Ectodermal cell (in vitro differentiated cells): ENCODE measurements at regions not wholly inside any gene's neighbourhood (a gene's known extent, or its start where the extent isn't known, plus 50 kb on each side); places are given as distances from the start of the nearest gene placed in this dataset.

Experiments
- H3K27ac ChIP-seq: 2 replicates; pipeline ENCODE4 v1.7.0; 2013; ENCODE audit warnings: mild to moderate bottlenecking, low read depth, low read length; ENCODE audit not compliant: insufficient read depth, poor library complexity, severe bottlenecking
- H3K27me3 ChIP-seq: 2 replicates; pipeline ENCODE4 v1.7.0; 2013; ENCODE audit warnings: mild to moderate bottlenecking, low read length; ENCODE audit not compliant: insufficient read depth, control insufficient read depth, poor library complexity, severe bottlenecking
- H3K36me3 ChIP-seq: one replicate; pipeline ENCODE4 v1.7.0; 2013; ENCODE audit warnings: low read length; ENCODE audit not compliant: control insufficient read depth, insufficient read depth
- H3K4me1 ChIP-seq: one replicate; pipeline ENCODE4 v1.7.0; 2013; ENCODE audit warnings: low read length; ENCODE audit not compliant: control insufficient read depth, insufficient read depth
- H3K4me3 ChIP-seq: 2 replicates; pipeline ENCODE4 v1.7.0; 2013; ENCODE audit warnings: low read depth, low read length, control low read depth; ENCODE audit not compliant: insufficient read depth
- H3K9me3 ChIP-seq: 2 replicates; pipeline ENCODE4 v1.7.0; 2013; ENCODE audit warnings: mild to moderate bottlenecking, low read length, moderate library complexity; ENCODE audit not compliant: control insufficient read depth
- WGBS, 2 experiments: methylation state at CpG; one replicate each; pipeline ENCODE4 v1.1.7; 2013; ENCODE audit warnings: missing lambda C conversion rate in 2 of 2; 5-methylcytosine and 5-hydroxymethylcytosine counted together

DNA sequence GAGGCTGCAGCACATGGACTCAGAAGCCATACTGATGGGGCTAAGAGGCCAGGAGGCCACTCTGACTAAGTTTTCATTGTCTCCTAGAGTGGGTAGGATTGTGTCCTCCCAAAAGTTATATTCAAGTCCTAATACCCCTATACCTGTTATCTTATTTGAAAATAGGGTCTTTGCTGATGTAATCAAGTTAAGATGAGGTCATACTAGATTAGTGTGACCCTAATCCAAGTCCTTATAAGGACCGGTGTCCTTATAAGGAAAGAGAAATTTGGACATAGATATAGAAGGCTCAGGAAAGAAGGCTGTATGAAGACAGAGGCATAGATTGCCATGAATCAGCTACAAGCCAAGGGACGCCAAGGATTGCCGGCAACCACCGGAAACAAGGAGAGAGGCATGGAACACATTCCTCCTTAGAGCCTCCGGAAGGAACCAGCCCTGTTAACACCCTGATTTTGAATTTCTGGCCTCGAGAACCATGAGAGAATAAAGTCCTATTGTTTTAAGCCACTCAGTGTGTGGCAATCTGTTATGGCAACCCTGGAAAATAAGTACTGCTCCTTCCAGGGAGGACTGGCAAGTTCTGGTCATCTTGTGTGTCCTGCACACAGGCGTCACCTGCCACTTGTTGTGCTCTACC is 157.0 kb downstream of the EMX2 start:
- no peaks in the 10 kb centered on the region for H3K36me3 ChIP-seq
- no peak overlapping the region for H3K4me3 ChIP-seq
- H3K9me3 ChIP-seq, result no peaks in the 10 kb centered on the region
- WGBS, 2 experiments, result 81 to 82% methylated on average over 7 of the region's 7 CpGs
- no peak overlapping the region for H3K27ac ChIP-seq
- no peaks in the 10 kb centered on the region for H3K4me1 ChIP-seq
- H3K27me3 ChIP-seq, result no peaks in the 10 kb centered on the region

GRCh38 chr10:117710181-117710798 is 167.7 kb downstream of the EMX2 start:
- Histone ChIP-seq H3K4me3 (no peak overlapping the region), H3K4me1 (no peaks in the 10 kb centered on the region), H3K27ac (no peak overlapping the region), H3K36me3 (no peaks in the 10 kb centered on the region), H3K27me3 (no peaks in the 10 kb centered on the region), H3K9me3 (no peaks in the 10 kb centered on the region)
- 84 to 89% methylated on average over 8 of the region's 8 CpGs for whole genome bisulfite sequencing, 2 experiments

DNA sequence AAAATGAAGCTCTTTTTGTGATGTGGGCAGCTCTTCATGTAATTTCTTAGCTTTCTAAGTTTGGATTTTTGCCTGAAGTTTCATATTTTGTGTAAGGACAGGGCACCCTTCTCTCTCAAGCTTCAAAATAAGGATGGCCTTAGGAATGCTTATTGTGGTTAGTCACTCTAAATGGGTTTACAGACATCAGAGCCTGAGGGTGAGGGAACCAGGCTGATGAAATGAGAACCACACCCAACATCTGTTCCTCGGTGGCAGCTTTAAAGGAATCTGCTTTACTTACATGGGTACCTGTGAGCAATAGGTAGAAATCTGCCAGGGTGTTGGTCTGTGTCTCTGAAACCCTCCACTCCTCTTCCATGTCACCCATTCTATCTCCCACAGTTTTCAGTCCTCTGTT is 174.3 kb downstream of the EMX2 start:
- Histone ChIP-seq H3K9me3 (peaks cover 2% of the 10 kb centered on the region), H3K27ac (no peak overlapping the region), H3K36me3 (no peaks in the 10 kb centered on the region), H3K27me3 (no peaks in the 10 kb centered on the region), H3K4me1 (peaks cover 11% of the 10 kb centered on the region), H3K4me3 (no peak overlapping the region)
- WGBS, 2 experiments, result 86 to 94% methylated on average over 1 of the region's 1 CpG

- 89 to 93% methylated on average over 7 of the region's 9 CpGs for WGBS, 2 experiments
- H3K9me3 ChIP-seq, result peaks cover 2% of the 10 kb centered on the region
- no peaks in the 10 kb centered on the region for H3K36me3 ChIP-seq
- H3K4me3 ChIP-seq, result no peak overlapping the region
- H3K27ac ChIP-seq, result no peak overlapping the region
- peaks cover 14% of the 10 kb centered on the region for H3K4me1 ChIP-seq
- no peaks in the 10 kb centered on the region for H3K27me3 ChIP-seq
These were observed 176.7 kb downstream of the EMX2 start for GRCh38 chr10:117718986-117719920.

- H3K27me3 ChIP-seq, result no peaks in the 10 kb centered on the region
- WGBS, 2 experiments, result 44 to 49% methylated on average over 21 of the region's 21 CpGs
- H3K36me3 ChIP-seq, result no peaks in the 10 kb centered on the region
These were observed 178.6 kb downstream of the EMX2 start for GRCh38 chr10:117720931-117721835.

DNA sequence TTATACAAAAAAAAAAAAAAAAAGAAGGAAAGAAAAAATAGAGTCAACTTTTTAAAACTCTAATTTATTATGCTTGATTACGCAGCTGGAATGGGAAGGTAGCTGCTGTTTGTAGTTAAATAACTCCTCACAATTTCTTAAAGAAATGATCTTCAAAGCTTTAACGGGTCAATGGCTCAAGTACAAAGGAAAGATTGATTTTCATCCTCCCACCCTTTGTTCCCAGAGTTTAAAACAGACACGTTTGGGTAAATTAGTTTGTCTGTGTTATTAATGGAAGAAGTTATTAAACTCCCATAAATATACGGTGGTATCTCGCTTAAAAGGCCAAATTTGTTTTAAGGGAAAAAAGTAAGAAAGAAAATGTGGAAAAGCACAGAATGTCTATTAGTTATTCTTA is 179.3 kb downstream of the EMX2 start:
- peaks cover 14% of the 10 kb centered on the region for H3K4me1 ChIP-seq
- peaks cover 2% of the 10 kb centered on the region for H3K9me3 ChIP-seq
- no peak overlapping the region for H3K27ac ChIP-seq
- no peaks in the 10 kb centered on the region for H3K36me3 ChIP-seq
- WGBS, 2 experiments, result 91 to 96% methylated on average over 2 to 5 of the region's 5 CpGs
- no peaks in the 10 kb centered on the region for H3K27me3 ChIP-seq
- H3K4me3 ChIP-seq, result no peak overlapping the region

More at GRCh38 chr10:117720931-117721835, 178.6 kb downstream of the EMX2 start:
- Histone ChIP-seq H3K27ac (no peak overlapping the region), H3K4me1 (peaks cover 14% of the 10 kb centered on the region), H3K9me3 (peaks cover 2% of the 10 kb centered on the region), H3K4me3 (no peak overlapping the region)

- no peak overlapping the region for H3K4me3 ChIP-seq
- no peak overlapping the region for H3K27ac ChIP-seq
- H3K4me1 ChIP-seq, result peaks cover 14% of the 10 kb centered on the region
- H3K36me3 ChIP-seq, result no peaks in the 10 kb centered on the region
- H3K9me3 ChIP-seq, result no peaks in the 10 kb centered on the region
- H3K27me3 ChIP-seq, result no peaks in the 10 kb centered on the region
- WGBS, 2 experiments, result 88 to 90% methylated on average over 4 of the region's 4 CpGs
These were observed 180.8 kb downstream of the EMX2 start for GRCh38 chr10:117723343-117723742.

- Histone ChIP-seq H3K9me3 (no peaks in the 10 kb centered on the region), H3K27ac (no peak overlapping the region), H3K27me3 (no peaks in the 10 kb centered on the region), H3K4me1 (peaks cover 12% of the 10 kb centered on the region), H3K4me3 (no peak overlapping the region), H3K36me3 (no peaks in the 10 kb centered on the region)
- 89 to 91% methylated on average over 3 of the region's 3 CpGs for WGBS, 2 experiments
These were observed 183.4 kb downstream of the EMX2 start for GRCh38 chr10:117725993-117726392.

DNA sequence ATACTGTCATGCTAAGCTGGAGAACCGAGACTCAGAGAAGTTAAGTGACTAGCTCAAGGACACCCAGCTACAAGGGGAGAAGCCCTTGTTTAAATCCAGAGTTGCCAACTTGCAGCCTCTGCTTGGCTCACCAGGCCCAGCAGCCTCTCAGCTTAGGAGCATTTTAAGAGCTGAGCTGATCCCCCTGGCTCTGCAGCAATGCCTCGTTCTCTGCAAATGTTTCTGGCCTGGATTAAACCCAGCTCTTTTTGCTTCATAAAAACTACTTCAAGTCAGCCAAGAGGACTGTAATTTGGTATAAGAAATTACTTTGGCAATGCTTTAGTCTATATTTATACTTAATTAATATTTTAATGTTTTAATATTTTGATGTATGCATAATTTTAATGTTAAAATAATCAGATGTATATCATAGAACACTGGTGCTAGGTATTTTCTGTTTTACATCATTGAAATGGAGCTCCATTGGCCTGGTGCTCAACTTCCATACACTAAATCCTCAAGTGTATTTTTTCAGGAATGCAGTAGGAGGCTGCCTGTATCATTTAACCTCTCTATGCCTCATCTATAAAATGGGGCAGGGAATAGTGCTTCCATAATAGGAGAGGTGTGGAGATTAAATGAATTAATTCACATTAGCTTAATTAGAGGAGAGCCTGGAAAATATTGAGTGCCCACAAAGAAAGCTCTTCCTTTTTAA is 184.2 kb downstream of the EMX2 start:
- peaks cover 5% of the 10 kb centered on the region for H3K4me1 ChIP-seq
- 88 to 91% methylated on average over 2 of the region's 2 CpGs for WGBS, 2 experiments
- H3K27ac ChIP-seq, result no peak overlapping the region
- H3K9me3 ChIP-seq, result no peaks in the 10 kb centered on the region
- H3K27me3 ChIP-seq, result no peaks in the 10 kb centered on the region
- H3K36me3 ChIP-seq, result no peaks in the 10 kb centered on the region
- H3K4me3 ChIP-seq, result no peak overlapping the region
